ENCODE measurements at regions not wholly inside any gene's neighbourhood (a gene's known extent, or its start where the extent isn't known, plus 50 kb on each side); places are given as distances from the start of the nearest gene placed in this dataset.

DNA sequence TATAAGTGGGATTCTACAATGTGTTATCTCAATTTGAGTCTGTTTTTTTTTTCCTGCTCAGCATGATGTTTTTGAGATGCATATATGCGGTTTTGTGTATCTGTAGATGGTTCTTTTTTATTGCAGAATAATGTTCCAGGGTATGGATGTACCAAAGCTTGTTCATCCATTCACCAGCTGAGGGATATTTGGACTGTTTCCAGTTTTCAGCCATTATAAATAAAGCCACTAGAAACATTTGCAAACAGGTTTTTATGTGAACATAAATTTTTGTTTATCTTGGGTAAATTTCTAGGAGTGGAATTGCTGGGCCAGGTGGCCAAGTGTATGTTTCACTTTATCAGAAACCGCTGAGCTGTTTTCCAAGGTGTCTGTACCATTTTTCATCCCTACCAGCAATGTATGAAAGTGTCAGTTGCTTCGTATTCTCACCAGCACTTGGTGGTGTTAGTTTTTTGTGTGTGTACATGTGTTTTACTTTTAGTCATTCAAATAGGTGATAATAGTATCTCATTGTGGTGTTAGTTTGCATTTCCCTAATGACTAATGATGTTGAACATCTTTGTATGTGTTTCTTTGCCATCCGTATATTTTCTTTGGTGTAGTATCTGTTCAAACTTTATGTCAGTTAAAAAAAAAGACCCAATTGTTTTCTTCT, 124.2 kb downstream of the CEBPB start:
- DNase-seq, result no peak

DNA sequence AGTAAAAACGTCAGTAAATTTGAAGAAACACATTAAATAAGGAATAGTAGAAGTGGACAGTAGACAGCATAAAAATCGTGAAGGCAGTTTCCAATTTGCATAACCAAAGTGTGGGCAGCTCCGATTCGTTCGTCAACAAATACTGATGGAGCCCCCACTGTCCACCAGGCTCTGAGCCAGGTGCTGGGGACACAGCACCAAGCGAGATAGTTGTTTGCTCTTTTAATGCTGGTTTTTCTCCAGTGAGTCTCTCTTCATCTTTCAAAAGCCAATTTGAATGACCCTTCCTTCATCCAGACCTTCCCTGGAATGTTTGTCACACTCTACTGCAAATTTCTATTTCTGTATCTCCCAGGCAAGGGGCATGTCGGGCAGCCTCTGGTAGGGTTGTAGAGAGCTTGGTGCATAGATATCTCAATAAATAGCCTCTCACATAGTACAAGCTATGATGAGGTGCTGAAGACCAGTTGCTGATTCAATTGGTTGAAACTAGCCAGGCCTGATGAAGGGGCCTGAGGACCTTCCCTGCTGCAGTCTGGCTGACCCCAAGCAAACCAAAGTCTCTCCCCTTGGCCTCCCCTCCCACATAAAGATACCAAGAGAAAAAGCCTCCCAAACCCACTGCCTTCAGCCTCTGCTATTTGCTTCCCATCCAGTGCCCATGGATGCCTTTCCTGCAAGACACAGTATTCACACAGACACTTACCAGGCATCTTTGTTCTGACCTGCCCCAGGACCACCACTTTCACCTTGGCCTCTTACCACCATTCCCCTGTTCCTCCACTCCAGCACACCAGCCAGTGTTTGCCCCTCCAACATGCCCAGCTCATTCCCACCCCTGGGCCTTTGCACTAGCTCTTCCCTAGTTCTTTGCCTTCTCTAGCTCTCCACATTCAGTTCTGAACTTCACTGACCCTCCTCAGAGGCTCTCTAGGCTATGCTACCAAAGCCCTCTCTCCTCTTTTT, 125.2 kb downstream of the CEBPB start:
- no peak for DNase-seq

DNA sequence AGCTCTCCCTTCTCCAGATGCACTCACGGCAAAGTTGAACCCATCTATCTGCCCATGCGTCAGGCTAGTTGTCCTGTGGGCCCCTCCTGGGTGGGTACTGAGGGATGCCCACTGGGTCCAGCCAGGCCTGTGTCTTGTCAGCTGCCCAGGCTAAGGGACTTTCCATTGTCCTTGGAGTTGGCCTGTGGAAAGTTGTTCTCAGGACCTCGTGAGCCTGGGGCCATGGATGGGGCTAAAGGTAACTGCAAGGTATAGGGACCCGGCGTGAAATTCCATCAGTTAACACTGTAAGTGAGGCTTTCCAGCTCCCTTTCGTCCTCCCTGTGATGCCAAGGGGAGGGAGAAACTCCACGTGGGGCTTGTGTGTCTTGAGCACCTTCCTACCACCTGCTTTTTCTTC, 126.5 kb downstream of the CEBPB start:
- no peak for DNase-seq

DNA sequence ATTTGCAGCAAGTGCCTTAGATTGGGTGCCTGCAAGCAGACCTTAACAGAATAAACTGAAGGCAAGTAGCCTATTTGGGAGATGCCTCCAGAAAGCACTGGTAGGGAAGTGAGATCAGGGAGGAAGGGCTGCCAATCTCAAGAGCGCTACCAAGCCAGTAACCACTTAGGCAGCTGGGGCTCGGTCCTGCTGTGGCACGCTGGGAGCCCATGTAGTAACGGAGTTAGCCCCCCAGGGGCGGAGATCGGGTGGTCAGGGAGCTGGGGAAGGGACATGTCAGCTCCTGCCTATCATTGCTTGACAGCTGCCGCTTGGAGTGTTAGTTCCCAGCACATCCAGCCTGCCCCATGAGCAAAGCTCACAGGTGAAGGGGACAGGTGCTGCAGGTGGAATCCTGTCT, 127.0 kb downstream of the CEBPB start:
- no peak for DNase-seq

DNA sequence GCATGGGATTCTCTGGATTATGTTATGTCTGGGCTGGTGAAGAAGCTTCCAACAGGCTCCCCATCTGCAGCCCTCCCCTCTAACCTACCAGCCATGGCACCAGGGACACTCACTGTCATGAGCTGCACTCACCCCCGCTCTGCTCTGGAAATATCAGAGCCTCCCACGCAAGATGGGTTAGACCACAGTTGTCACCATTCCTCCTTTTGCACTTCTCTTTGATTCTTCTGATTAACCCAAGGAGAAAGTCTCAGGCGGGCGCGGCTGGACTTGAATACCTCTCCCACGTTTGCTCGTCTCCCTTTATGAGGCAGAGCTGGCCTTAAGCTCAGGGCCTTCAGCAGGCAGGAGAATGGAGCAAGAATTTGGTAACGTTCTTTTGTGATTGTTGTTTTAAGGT, 128.1 kb downstream of the CEBPB start:
- DNase-seq, result no peak

DNA sequence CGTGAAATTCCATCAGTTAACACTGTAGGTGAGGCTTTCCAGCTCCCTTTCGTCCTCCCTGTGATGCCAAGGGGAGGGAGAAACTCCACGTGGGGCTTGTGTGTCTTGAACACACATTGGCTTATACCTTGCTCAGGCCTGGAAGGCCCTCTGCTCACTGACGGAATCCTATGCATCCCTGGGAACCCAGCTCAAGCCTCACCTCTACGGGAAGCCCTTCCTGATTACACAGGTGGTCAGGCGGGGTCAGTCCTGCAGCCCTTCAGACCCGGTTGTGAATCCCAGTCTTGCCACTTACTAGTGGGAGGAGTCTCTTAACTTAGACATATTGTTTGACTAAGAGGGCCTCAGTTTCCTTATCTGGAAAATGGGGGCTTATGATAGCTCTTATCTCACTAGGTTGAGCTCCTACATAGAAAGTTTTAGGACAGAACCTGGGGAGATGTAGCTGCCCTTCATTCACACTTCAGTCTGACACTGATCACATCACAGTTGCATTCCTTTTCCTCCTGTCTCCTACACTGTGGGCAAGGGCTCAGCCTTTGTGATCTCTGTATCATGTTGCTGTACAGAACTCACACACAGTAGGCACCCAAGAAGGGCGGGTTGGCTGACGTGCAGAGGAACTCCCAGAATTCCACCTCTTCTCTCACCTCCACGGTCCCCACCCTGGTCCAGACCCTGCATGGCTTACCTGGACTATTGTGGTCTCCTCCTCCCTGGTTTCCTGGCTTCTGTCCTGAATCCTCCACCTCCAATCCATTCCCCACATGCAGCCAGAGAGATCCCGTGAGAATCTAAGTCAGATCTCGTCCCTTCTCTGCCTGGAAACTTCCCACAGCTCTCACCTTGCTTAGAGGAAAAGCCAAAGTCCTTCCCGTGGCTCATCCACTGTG, 129.6 kb downstream of the CEBPB start:
- DNase-seq, result no peak

GRCh38 chr20:50320901-50321796, 130.5 kb downstream of the CEBPB start:
- peak; percentile 86 for DNase-seq

DNA sequence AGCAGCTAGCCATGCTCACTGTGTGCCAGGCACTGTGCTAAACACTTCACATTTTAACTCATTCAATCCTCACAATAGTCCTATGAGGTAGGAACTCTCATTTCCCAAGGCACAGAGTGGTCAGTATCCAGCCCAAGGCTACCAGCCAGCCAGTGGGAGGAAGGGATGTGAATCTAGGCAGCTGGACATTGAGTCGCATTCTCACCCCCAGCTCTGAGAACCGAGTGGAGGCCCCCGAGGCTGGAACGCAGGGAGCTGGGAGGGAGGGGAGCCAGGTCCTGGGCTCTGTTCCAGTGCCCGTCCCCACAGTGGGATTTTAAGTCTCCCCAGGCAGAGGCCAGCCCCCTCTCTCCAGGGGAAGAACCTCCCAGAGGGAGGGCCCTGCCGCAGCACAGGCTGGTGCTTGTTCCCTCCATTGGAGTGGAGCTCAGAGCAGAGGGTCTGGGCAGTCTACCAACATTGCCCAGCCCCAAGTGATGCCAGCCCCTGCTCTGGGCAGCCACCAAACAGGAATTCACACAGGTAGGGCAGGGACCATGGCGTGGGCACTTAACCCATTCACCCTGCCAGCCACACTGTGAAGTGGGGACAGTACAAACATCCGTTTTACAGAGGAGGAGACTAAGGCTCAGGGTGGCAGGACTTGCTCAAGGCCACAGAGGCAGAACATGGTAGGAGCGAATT, 131.3 kb downstream of the CEBPB start:
- no peak for DNase-seq

- DNase-seq, result no peak
These were observed 132.1 kb downstream of the CEBPB start for GRCh38 chr20:50322703-50323131.

- DNase-seq, result no peak
These were observed 132.6 kb downstream of the CEBPB start for GRCh38 chr20:50323209-50323608.

GRCh38 chr20:50323777-50324775, 133.4 kb downstream of the CEBPB start:
- DNase-seq, result no peak

DNA sequence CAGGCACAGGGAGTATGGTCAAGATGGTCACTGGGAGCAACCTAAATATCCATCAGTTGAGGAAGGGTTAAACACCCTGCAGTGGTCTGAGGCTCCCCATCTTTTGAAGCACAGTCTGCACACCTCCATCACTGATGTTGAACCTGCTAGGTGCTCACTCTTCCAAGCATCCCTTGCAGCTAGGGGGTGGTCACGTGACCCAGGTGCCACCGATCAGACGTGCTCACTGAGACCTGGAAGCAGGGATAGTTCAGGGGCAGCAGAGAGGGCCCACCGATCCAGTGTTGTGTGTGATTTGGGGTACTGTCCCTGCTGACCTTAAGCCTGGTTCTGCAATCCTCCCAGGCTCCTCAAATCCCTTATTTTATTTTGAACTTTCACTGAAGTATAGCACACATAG, 134.6 kb downstream of the CEBPB start:
- DNase-seq, result no peak

DNA sequence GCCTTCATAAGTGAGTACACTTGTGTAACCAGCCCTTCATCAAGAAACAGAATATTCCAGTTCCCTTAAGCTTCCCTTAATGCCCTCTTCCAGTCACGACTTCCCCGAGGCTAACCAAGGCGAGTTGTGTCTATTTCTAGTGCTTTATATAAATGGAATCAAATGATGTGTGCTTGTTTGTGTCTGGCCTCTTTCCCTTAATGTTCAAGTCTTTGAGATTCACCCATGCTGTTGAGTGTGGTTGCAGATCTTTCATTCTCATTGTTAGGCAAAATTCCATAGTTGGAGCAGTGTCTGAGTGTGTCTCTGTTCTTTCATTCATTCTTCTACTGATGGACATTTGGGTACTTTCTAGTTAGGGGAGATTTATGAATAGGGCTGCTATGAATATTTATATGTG, 135.0 kb downstream of the CEBPB start:
- DNase-seq, result no peak

- DNase-seq, result no peak
These were observed 137.0 kb downstream of the CEBPB start for GRCh38 chr20:50327666-50328065.

- no peak for DNase-seq
These were observed 137.8 kb downstream of the CEBPB start for GRCh38 chr20:50328222-50328979.

GRCh38 chr20:50328996-50329898, 138.6 kb downstream of the CEBPB start:
- no peak for DNase-seq

GRCh38 chr20:50329981-50330503, 139.4 kb downstream of the CEBPB start:
- no peak for DNase-seq

All from right hindlimb (tissue), 1 donor.